HFFc6 (cell line): ENCODE measurements at regions not wholly inside any gene's neighbourhood (a gene's known extent, or its start where the extent isn't known, plus 50 kb on each side); places are given as distances from the start of the nearest gene placed in this dataset.

ENCODE experiments used
- DNase-seq: peaks from one replicate; pipeline ENCODE4 v3.0.0-alpha.2; 2018
- H3K27ac Mint-ChIP-seq: 2 replicates; pipeline ENCODE4 v1.8.0; 2020; ENCODE audit warnings: mild to moderate bottlenecking, mixed read lengths
- H3K27me3 Mint-ChIP-seq: 2 replicates; pipeline ENCODE4 v1.8.0; 2021; ENCODE audit warnings: mild to moderate bottlenecking, moderate library complexity, mixed read lengths; ENCODE audit not compliant: insufficient read depth
- H3K36me3 Mint-ChIP-seq: 2 replicates; pipeline ENCODE4 v1.8.0; 2021; ENCODE audit warnings: low read depth, mixed read lengths
- H3K4me1 Mint-ChIP-seq: 2 replicates; pipeline ENCODE4 v1.8.0; 2020; ENCODE audit warnings: low read depth, mixed read lengths
- H3K4me3 Mint-ChIP-seq: 2 replicates; pipeline ENCODE4 v1.8.0; 2020; ENCODE audit warnings: mild to moderate bottlenecking, moderate library complexity, mixed read lengths
- H3K9me3 Mint-ChIP-seq: 2 replicates; pipeline ENCODE4 v1.8.0; 2020; ENCODE audit warnings: mild to moderate bottlenecking, mixed read lengths
- TF ChIP-seq, protein P1 (sequence below): fragments of 200-600 bp; sonication (generic); IDR thresholded peaks from 2 replicates; pipeline ENCODE4 v1.5.0; 2021; ENCODE audit warnings: antibody characterized with exemption, mild to moderate bottlenecking

DNA sequence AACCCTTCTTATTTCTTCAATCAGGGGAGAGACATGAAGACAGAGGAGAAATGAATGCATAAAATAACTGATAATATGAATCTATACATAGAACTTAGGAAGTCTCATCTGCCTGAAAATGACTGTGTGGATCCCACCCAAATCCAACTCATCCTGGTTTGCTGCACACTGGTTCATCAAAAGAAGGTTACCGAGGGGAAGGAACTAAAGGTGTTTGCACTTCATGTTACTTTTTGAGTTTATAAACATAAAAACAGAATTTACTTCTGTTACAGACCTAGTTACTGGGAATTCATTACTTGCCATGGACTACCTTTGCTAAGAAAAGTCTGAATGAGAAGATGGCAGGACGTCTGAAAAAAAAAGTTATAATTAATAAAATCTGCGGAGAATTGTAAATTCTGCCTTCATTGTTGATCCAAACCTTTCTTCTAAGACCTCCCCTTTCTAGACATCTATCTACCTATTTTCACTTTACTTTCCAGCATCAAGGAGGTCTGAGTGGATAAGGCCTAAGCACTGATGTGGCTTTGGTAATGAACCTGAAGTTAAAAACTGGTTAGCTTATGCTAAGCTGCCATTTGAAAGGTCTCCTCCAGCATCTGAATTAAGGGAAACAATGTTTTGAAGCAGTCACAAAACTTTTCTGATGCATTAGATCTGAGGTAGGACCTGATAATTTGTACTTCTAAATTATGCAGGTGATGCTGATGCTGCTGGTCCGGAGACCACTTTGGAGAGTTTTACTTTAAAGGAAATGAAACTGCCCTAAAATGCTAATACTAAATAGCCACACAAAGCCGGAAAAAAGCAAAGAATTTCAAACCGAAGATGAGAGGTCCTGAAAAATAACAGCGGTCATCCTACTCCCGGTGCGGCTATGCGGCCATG, 84.0 kb downstream of the HFE start:
- H3K36me3 Mint-ChIP-seq = no peaks in the 10 kb centered on the region
- H3K27ac Mint-ChIP-seq = peak overlapping the region; percentile 99
- H3K27me3 Mint-ChIP-seq = peaks cover 2% of the 10 kb centered on the region
- peak overlapping the region; percentile 97 for H3K4me3 Mint-ChIP-seq
- no peak for DNase-seq
- TF ChIP-seq, protein P1, sequence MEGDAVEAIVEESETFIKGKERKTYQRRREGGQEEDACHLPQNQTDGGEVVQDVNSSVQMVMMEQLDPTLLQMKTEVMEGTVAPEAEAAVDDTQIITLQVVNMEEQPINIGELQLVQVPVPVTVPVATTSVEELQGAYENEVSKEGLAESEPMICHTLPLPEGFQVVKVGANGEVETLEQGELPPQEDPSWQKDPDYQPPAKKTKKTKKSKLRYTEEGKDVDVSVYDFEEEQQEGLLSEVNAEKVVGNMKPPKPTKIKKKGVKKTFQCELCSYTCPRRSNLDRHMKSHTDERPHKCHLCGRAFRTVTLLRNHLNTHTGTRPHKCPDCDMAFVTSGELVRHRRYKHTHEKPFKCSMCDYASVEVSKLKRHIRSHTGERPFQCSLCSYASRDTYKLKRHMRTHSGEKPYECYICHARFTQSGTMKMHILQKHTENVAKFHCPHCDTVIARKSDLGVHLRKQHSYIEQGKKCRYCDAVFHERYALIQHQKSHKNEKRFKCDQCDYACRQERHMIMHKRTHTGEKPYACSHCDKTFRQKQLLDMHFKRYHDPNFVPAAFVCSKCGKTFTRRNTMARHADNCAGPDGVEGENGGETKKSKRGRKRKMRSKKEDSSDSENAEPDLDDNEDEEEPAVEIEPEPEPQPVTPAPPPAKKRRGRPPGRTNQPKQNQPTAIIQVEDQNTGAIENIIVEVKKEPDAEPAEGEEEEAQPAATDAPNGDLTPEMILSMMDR = no peak
- no peaks in the 10 kb centered on the region for H3K9me3 Mint-ChIP-seq
- H3K4me1 Mint-ChIP-seq = peaks cover 40% of the 10 kb centered on the region

DNA sequence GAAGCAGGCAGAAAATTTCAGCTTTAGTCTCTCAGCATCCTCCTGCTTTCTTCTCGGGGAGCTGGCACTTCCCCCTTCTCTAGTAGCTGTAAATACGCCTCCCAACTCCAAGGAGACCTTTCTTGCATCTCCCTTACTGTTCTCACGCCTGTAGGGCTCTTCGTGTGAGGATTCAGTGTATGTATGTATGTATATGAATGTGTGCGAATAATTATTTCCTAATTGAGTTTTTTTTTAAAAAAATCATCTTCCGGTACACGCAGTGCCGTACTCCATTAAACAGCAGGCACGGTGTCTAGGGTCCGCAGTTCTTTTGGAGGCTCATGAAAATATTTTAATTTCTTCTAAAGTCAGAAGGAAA, 85.4 kb downstream of the HFE start:
- peaks cover 2% of the 10 kb centered on the region for H3K27me3 Mint-ChIP-seq
- TF ChIP-seq, protein P1 = no peak
- H3K4me1 Mint-ChIP-seq = peaks cover 43% of the 10 kb centered on the region
- peak overlapping the region; percentile 97 for H3K4me3 Mint-ChIP-seq
- peak overlapping the region; percentile 99 for H3K27ac Mint-ChIP-seq
- no peak for DNase-seq
- H3K9me3 Mint-ChIP-seq = no peaks in the 10 kb centered on the region
- H3K36me3 Mint-ChIP-seq = no peaks in the 10 kb centered on the region

DNA sequence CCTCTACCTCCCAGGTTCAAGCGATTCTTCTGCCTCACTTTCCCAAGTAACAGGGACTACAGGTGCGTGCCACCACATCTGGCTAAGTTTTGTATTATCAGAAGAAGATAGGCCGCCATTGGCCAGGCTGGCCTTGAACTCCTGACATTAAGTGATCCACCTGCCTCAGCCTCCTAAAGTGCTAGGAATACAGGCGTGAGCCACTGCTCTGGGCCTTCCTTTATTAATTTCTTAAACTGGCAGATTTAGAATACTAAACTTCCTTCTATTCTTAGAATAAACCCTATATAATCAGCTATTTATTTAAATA, 86.6 kb downstream of the HFE start:
- no peak for DNase-seq
- TF ChIP-seq, protein P1 = no peak
- Mint-ChIP-seq H3K9me3 (no peaks in the 10 kb centered on the region), H3K4me1 (peaks cover 50% of the 10 kb centered on the region), H3K36me3 (no peaks in the 10 kb centered on the region), H3K27ac (peak overlapping the region; percentile 11; the same call in 1 of the 2 replicates), H3K4me3 (peak overlapping the region; percentile 57), H3K27me3 (peaks cover 2% of the 10 kb centered on the region)

DNA sequence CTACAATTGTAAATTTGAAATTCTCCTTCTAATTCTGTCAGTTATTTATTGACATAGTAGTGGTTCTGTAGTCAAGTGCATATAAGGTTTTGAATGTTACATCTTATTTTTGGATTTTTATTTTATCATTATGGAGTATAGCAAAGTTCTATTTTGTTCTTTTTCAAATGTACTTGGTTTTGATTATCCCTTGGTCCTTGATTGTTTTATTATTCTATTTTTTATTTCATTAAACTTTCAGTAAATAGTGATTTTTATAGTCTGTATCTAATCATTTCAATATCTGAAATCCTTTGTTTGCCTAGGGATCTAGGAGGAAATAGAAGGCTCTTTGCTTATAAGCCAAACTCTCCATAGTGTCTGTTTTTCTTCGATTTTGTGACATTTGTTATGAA, 87.8 kb downstream of the HFE start:
- no peak for DNase-seq
- H3K27ac Mint-ChIP-seq = peak overlapping the region; percentile 45; the same call in 1 of the 2 replicates
- H3K4me3 Mint-ChIP-seq = no peak overlapping the region
- H3K9me3 Mint-ChIP-seq = no peaks in the 10 kb centered on the region
- peaks cover 48% of the 10 kb centered on the region for H3K4me1 Mint-ChIP-seq
- TF ChIP-seq, protein P1 = no peak
- H3K27me3 Mint-ChIP-seq = peaks cover 2% of the 10 kb centered on the region
- H3K36me3 Mint-ChIP-seq = no peaks in the 10 kb centered on the region

DNA sequence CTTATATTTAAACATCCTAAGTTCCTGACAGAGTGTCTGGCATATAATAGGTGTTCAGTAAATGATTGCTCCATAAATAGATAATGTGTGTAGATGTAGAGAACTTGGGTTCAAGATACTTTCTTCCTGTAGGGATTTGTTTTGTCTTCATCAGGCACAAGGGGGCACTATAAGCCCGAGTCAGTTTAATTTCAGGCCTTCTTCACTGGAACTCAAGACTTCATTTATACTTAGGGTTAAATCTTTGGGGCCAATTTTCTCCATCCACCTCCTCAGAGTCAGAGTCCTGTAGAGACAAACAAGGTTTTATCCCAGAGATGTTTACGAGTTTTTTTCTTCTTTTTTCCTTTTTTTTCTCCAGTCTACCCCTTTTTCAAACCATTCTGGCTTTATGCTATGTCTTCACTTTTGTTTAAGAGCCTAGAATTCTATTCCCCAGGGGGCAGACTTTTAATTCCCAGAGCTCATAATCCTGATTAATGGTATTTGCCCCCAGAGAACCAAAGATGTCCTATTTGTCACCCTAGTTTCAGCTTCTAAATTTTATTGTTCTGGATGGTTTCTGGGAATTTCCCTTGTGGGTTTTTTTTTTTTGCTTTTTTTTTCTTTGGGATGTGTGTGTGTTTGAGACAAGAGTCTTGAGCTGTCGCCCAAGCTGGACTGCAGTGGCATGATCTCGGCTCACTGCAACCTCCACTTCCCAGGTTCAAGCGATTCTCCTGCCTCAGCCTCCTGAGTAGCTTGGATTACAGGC, 88.4 kb downstream of the HFE start:
- DNase-seq = peak; percentile 65
- Mint-ChIP-seq H3K4me3 (no peak overlapping the region), H3K36me3 (no peaks in the 10 kb centered on the region), H3K27ac (peak overlapping the region; percentile 45), H3K9me3 (no peaks in the 10 kb centered on the region), H3K27me3 (peaks cover 2% of the 10 kb centered on the region), H3K4me1 (peaks cover 42% of the 10 kb centered on the region)
- TF ChIP-seq, protein P1 = peak; percentile 88
